ENCODE measurements at regions not wholly inside any gene's neighbourhood (a gene's known extent, or its start where the extent isn't known, plus 50 kb on each side); places are given as distances from the start of the nearest gene placed in this dataset.

GRCh38 chr14:101223561-101224162 lies 320.1 kb upstream of the RTL1 start:
- H3F3A ChIP-seq (replicated peaks; ENCODE audit: insufficient read depth), result no peaks in the 10 kb centered on the region
- H3K79me2 ChIP-seq (ENCODE audit: insufficient read depth), result no peaks in the 10 kb centered on the region
- WGBS (ENCODE audit: low lambda C conversion rate), result 77% methylated on average over 10 of the region's 10 CpGs
- no peaks in the 10 kb centered on the region for H3K36me3 ChIP-seq (replicated peaks in 1 of 2; ENCODE audit: control insufficient read depth in 1 of 2, insufficient read depth in 2 of 2, low read length in 1 of 2)
- H3K9me2 ChIP-seq, result no peaks in the 10 kb centered on the region
- no peaks in the 10 kb centered on the region for H3K9me3 ChIP-seq
- DNase-seq, result no peak
- CTCF ChIA-PET, result interaction anchor here (1.0 to 4.1 kb wide), 5 partner anchors 8 to 360 kb away, joined by 4 to 11 read pairs (median 6); no protein-coding TSS in a partner anchor
- no peaks in the 10 kb centered on the region for H3K27me3 ChIP-seq (ENCODE audit: insufficient read depth)
- H3K27ac ChIP-seq (ENCODE audit: low read depth in 2 of 2, low read length in 1 of 2), result peak overlapping the region in 1 of 2 experiments; percentile 97; a peak in 2 of 4 replicates
- TF ChIP-seq EZH2phosphoT487 (IDR thresholded peaks at IDR 0.05; ENCODE audit: borderline replicate concordance, low read depth) (no peak), SIN3A (IDR thresholded peaks at IDR 0.05; ENCODE audit: borderline replicate concordance, low read depth, low read length) (no peak), FOXM1 (IDR thresholded peaks at IDR 0.05; ENCODE audit: low read depth) (no peak), GABPA (IDR thresholded peaks at IDR 0.05; ENCODE audit: low read depth) (no peak), EP300 (IDR thresholded peaks at IDR 0.05; ENCODE audit: borderline replicate concordance in 1 of 2, low read depth in 1 of 2, low read length in 1 of 2) (no peak), ELF1 (IDR thresholded peaks at IDR 0.05) (no peak), PBX3 (IDR thresholded peaks at IDR 0.05) (no peak), FOXJ3 (CRISPR knock-in tag; IDR thresholded peaks at IDR 0.05) (no peak)
- POLR2A ChIA-PET, result interaction anchor here (1.1 to 3.4 kb wide), 4 partner anchors 8 to 441 kb away, joined by 4 to 26 read pairs (median 5); no protein-coding TSS in a partner anchor
- H3K9ac ChIP-seq, result no peak overlapping the region
- no peak overlapping the region for H3K4me3 ChIP-seq (ENCODE audit: low read depth in 2 of 2, low read length in 1 of 2)
- no peaks in the 10 kb centered on the region for H4K20me1 ChIP-seq (ENCODE audit: insufficient read depth)
- H2AFZ ChIP-seq (ENCODE audit: low read depth), result no peak overlapping the region
- no peak overlapping the region for H3K4me2 ChIP-seq
- peaks cover 0 to 62% of the 10 kb centered on the region in 2 experiments; a peak in 1 of 4 replicates for H3K4me1 ChIP-seq (ENCODE audit: control insufficient read depth in 1 of 2, insufficient read depth in 2 of 2, low read depth in 1 of 2, low read length in 1 of 2)

- H3K9ac ChIP-seq, result no peak overlapping the region
- no peaks in the 10 kb centered on the region for H3K36me3 ChIP-seq (replicated peaks in 1 of 2; ENCODE audit: control insufficient read depth in 1 of 2, insufficient read depth in 2 of 2, low read length in 1 of 2)
- H2AFZ ChIP-seq (ENCODE audit: low read depth), result no peak overlapping the region
- no peaks in the 10 kb centered on the region for H4K20me1 ChIP-seq (ENCODE audit: insufficient read depth)
- H3K4me1 ChIP-seq (ENCODE audit: control insufficient read depth in 1 of 2, insufficient read depth in 2 of 2, low read depth in 1 of 2, low read length in 1 of 2), result peaks cover 0 to 68% of the 10 kb centered on the region in 2 experiments; a peak in 1 of 4 replicates
- no peaks in the 10 kb centered on the region for H3F3A ChIP-seq (replicated peaks; ENCODE audit: insufficient read depth)
- no peak overlapping the region for H3K4me2 ChIP-seq
- peak overlapping the region in 1 of 2 experiments; percentile 97; a peak in 2 of 4 replicates for H3K27ac ChIP-seq (ENCODE audit: low read depth in 2 of 2, low read length in 1 of 2)
- 47% methylated on average over 14 of the region's 22 CpGs for WGBS (ENCODE audit: low lambda C conversion rate)
- CTCF ChIA-PET, result interaction anchor here (0.6 to 4.1 kb wide), 14 partner anchors 9 to 785 kb away, joined by 3 to 11 read pairs (median 4); no protein-coding TSS in a partner anchor
- H3K9me2 ChIP-seq, result no peaks in the 10 kb centered on the region
- H3K79me2 ChIP-seq (ENCODE audit: insufficient read depth), result no peaks in the 10 kb centered on the region
- TF ChIP-seq GATA2 (CRISPR knock-in tag; IDR thresholded peaks at IDR 0.05) (peak; percentile 62), MXI1 (IDR thresholded peaks at IDR 0.05; ENCODE audit: low read depth, low read length) (peak; percentile 39; the same call in 1 of the 2 replicates), RCOR1 (IDR thresholded peaks at IDR 0.05; ENCODE audit: low read length) (peak; percentile 66), FOXJ3 (CRISPR knock-in tag; IDR thresholded peaks at IDR 0.05) (0 out of 2 replicates have a peak, but pooled peaks have one; percentile 29), SMC3 (IDR thresholded peaks at IDR 0.05; ENCODE audit: low read depth, low read length) (peak; percentile 5; the same call in 1 of the 2 replicates), SIN3A (IDR thresholded peaks at IDR 0.05; ENCODE audit: borderline replicate concordance, low read depth, low read length) (no peak), MAX (IDR thresholded peaks at IDR 0.05; ENCODE audit: low read depth) (no peak), RAD21 (IDR thresholded peaks at IDR 0.05; ENCODE audit: low read length) (peak; percentile 48), EP300 (IDR thresholded peaks at IDR 0.05; ENCODE audit: borderline replicate concordance in 1 of 2, low read depth in 1 of 2, low read length in 1 of 2) (peak in 1 of 2 experiments; percentile 77; a peak in 2 of 4 replicates), CHD2 (IDR thresholded peaks at IDR 0.05; ENCODE audit: low read length, partially characterized antibody) (peak; percentile 55), CTCF (IDR thresholded peaks at IDR 0.05) (no peak), IRF3 (IDR thresholded peaks at IDR 0.05; ENCODE audit: low read depth, low read length) (no peak)
- no peaks in the 10 kb centered on the region for H3K27me3 ChIP-seq (ENCODE audit: insufficient read depth)
- POLR2A ChIA-PET, result interaction anchor here (0.8 to 3.4 kb wide), 16 partner anchors 9 to 840 kb away, joined by 3 to 26 read pairs (median 4); partner anchors contain the start of gene RTL1
- no peak overlapping the region for H3K4me3 ChIP-seq (ENCODE audit: low read depth in 2 of 2, low read length in 1 of 2)
- peak; percentile 78 for DNase-seq
- H3K9me3 ChIP-seq, result no peaks in the 10 kb centered on the region
Measured at GRCh38 chr14:101224356-101225156, 321.0 kb upstream of the RTL1 start.

All from SK-N-SH (cell line).